ENCODE measurements at regions not wholly inside any gene's neighbourhood (a gene's known extent, or its start where the extent isn't known, plus 50 kb on each side); places are given as distances from the start of the nearest gene placed in this dataset.
"Not testable (repeated sequence)": the region's sequence is repeated elsewhere in the genome, so short reads cannot be mapped to it uniquely, and the experiment has no call there.

- DNase-seq, result no peak
- no peaks in the 10 kb centered on the region for H3K4me1 ChIP-seq (ENCODE audit: control insufficient read depth in 5 of 5, insufficient read depth in 5 of 5, low read length in 5 of 5)
- peaks cover 0 to 3% (median 0%) of the 10 kb centered on the region in 4 donors for H3K9me3 ChIP-seq (ENCODE audit: control insufficient read depth in 4 of 4, insufficient read depth in 3 of 4, low read length in 3 of 4)
- ATAC-seq (ENCODE audit: insufficient read depth, low FRiP score), result no peak
- WGBS, 2 donors, result 91 to 93% methylated on average over 1 of the region's 1 CpG
- no peak overlapping the region for H3K4me3 ChIP-seq
- H3K9ac ChIP-seq (ENCODE audit: insufficient read depth in 1 of 2, low read length in 2 of 2), result no peak overlapping the region
- H3K36me3 ChIP-seq (ENCODE audit: control insufficient read depth in 4 of 4, insufficient read depth in 4 of 4, low read length in 4 of 4), result no peaks in the 10 kb centered on the region
- TF ChIP-seq CTCF (IDR thresholded peaks at IDR 0.05; ENCODE audit: control extremely low read depth, extremely low read depth), result no peak
- no peaks in the 10 kb centered on the region for H3K27me3 ChIP-seq (ENCODE audit: control insufficient read depth in 3 of 3, insufficient read depth in 3 of 3, low read length in 2 of 3)
- H3K27ac ChIP-seq (ENCODE audit: low read depth in 1 of 2, low read length in 1 of 2), result no peak overlapping the region
Measured at GRCh38 chr12:91695964-91696363, 449.7 kb downstream of the BTG1 start.

- H3K4me3 ChIP-seq; H3K27me3 ChIP-seq (ENCODE audit: control insufficient read depth in 3 of 3, insufficient read depth in 3 of 3, low read length in 2 of 3); H3K27ac ChIP-seq (ENCODE audit: low read depth in 1 of 2, low read length in 1 of 2); H3K4me1 ChIP-seq (ENCODE audit: control insufficient read depth in 5 of 5, insufficient read depth in 5 of 5, low read length in 5 of 5); H3K9me3 ChIP-seq (ENCODE audit: control insufficient read depth in 4 of 4, insufficient read depth in 3 of 4, low read length in 3 of 4); H3K9ac ChIP-seq (ENCODE audit: insufficient read depth in 1 of 2, low read length in 2 of 2); DNase-seq; ATAC-seq (ENCODE audit: insufficient read depth, low FRiP score); H3K36me3 ChIP-seq (ENCODE audit: control insufficient read depth in 4 of 4, insufficient read depth in 4 of 4, low read length in 4 of 4): not testable (repeated sequence)
- WGBS, 2 donors, result 93 to 96% methylated on average over 3 of the region's 3 CpGs
Measured at GRCh38 chr12:91695406-91695805, 450.2 kb downstream of the BTG1 start.

GRCh38 chr12:91690531-91690930, 455.1 kb downstream of the BTG1 start:
- 96% methylated on average over 4 of the region's 4 CpGs for WGBS, 2 donors
- ATAC-seq (ENCODE audit: insufficient read depth, low FRiP score) (no peak), DNase-seq (no peak)
- Histone ChIP-seq H3K36me3 (ENCODE audit: control insufficient read depth in 4 of 4, insufficient read depth in 4 of 4, low read length in 4 of 4) (no peaks in the 10 kb centered on the region), H3K9ac (ENCODE audit: insufficient read depth in 1 of 2, low read length in 2 of 2) (no peak overlapping the region), H3K4me3 (no peak overlapping the region), H3K4me1 (ENCODE audit: control insufficient read depth in 5 of 5, insufficient read depth in 5 of 5, low read length in 5 of 5) (no peaks in the 10 kb centered on the region), H3K27ac (ENCODE audit: low read depth in 1 of 2, low read length in 1 of 2) (no peak overlapping the region), H3K9me3 (ENCODE audit: control insufficient read depth in 4 of 4, insufficient read depth in 3 of 4, low read length in 3 of 4) (no peaks in the 10 kb centered on the region), H3K27me3 (ENCODE audit: control insufficient read depth in 3 of 3, insufficient read depth in 3 of 3, low read length in 2 of 3) (no peaks in the 10 kb centered on the region)
- no peak for TF ChIP-seq CTCF (IDR thresholded peaks at IDR 0.05; ENCODE audit: control extremely low read depth, extremely low read depth)

GRCh38 chr12:91687052-91688017, 458.3 kb downstream of the BTG1 start:
- no peaks in the 10 kb centered on the region for H3K27me3 ChIP-seq (ENCODE audit: control insufficient read depth in 3 of 3, insufficient read depth in 3 of 3, low read length in 2 of 3)
- no peak for TF ChIP-seq CTCF (IDR thresholded peaks at IDR 0.05; ENCODE audit: control extremely low read depth, extremely low read depth)
- H3K9ac ChIP-seq (ENCODE audit: insufficient read depth in 1 of 2, low read length in 2 of 2), result no peak overlapping the region
- no peak for ATAC-seq (ENCODE audit: insufficient read depth, low FRiP score)
- no peaks in the 10 kb centered on the region for H3K36me3 ChIP-seq (ENCODE audit: control insufficient read depth in 4 of 4, insufficient read depth in 4 of 4, low read length in 4 of 4)
- no peaks in the 10 kb centered on the region for H3K4me1 ChIP-seq (ENCODE audit: control insufficient read depth in 5 of 5, insufficient read depth in 5 of 5, low read length in 5 of 5)
- H3K27ac ChIP-seq (ENCODE audit: low read depth in 1 of 2, low read length in 1 of 2), result no peak overlapping the region
- H3K9me3 ChIP-seq (ENCODE audit: control insufficient read depth in 4 of 4, insufficient read depth in 3 of 4, low read length in 3 of 4), result no peaks in the 10 kb centered on the region
- 37 to 51% methylated on average over 3 of the region's 3 CpGs for WGBS, 2 donors
- H3K4me3 ChIP-seq, result no peak overlapping the region
- DNase-seq, result no peak
